Endothelial cell of umbilical vein (primary cell): ENCODE measurements at regions not wholly inside any gene's neighbourhood (a gene's known extent, or its start where the extent isn't known, plus 50 kb on each side); places are given as distances from the start of the nearest gene placed in this dataset.

Experiments used
- BruUV-seq: library from RNA; stranded (reverse); fragments of 400-500 nt; replicated peaks from 2 replicates; lab custom pipeline; 2021; lab: Mats Ljungman, UMichigan
- CTCF ChIA-PET: fragments of 300-600, 350-600 bp; sonication (Branson Sonifier 250); formaldehyde crosslinking; loops from one replicate; lab custom pipeline; 2021; ENCODE audit warnings: antibody characterized with exemption, inconsistent platforms; lab: Charles Lee
- POLR2A ChIA-PET: fragments of 300-600, 350-600 bp; sonication (Branson Sonifier 250); formaldehyde crosslinking; loops from one replicate; lab custom pipeline; 2021; ENCODE audit warnings: antibody characterized with exemption, inconsistent platforms; lab: Charles Lee
- DNase-seq: peaks from one replicate; pipeline ENCODE4 v3.0.0-alpha.2; 2011; ENCODE audit warnings: low read depth, low spot score
- FAIRE-seq: peaks from 2 replicates; lab custom pipeline; 2011; peaks lifted over from hg19 to GRCh38; lab: Jason Lieb, UNC
- H2AFZ ChIP-seq: 2 replicates; pipeline ENCODE4 v1.6.0; 2012; ENCODE audit warnings: low read depth, low read length, control low read depth, inconsistent platforms
- H3K27ac ChIP-seq: 2 replicates; pipeline ENCODE4 v1.5.1; 2011; ENCODE audit warnings: low read depth, mild to moderate bottlenecking, control low read depth, low read length, moderate library complexity; ENCODE audit not compliant: insufficient read depth
- H3K27me3 ChIP-seq, 2 experiments: 2 replicates each; pipeline versions ENCODE4 v1.6.0 to v1.6.1; 2011; ENCODE audit warnings: low read length in 2 of 2, mixed read lengths in 1 of 2; ENCODE audit not compliant: control insufficient read depth in 2 of 2, insufficient read depth in 2 of 2
- H3K36me3 ChIP-seq, 2 experiments: 2 replicates in 1 of 2; 3 replicates in 1 of 2; pipeline ENCODE4 v1.5.1; 2011; ENCODE audit warnings: low read length in 2 of 2, mild to moderate bottlenecking in 1 of 2, moderate library complexity in 1 of 2; ENCODE audit not compliant: control insufficient read depth in 2 of 2, insufficient read depth in 2 of 2; ENCODE audit errors: extremely low read depth in 1 of 2
- H3K4me1 ChIP-seq: 3 replicates; pipeline ENCODE4 v1.5.1; 2011; ENCODE audit warnings: mild to moderate bottlenecking, low read length; ENCODE audit not compliant: control insufficient read depth, insufficient read depth; ENCODE audit errors: extremely low read depth
- H3K4me2 ChIP-seq: 2 replicates; pipeline ENCODE4 v1.6.1; 2011; ENCODE audit warnings: low read length, control low read depth, mixed read lengths; ENCODE audit not compliant: insufficient read depth
- H3K4me3 ChIP-seq, 3 experiments: fragments of 200-600 bp in 1 of 3; sonication (generic), shearing (Covaris generic) in 1 of 3; replicated peaks in 1 of 3; 2 replicates each; pipeline ENCODE4 v1.5.1; 2011 to 2016; ENCODE audit warnings: control low read depth in 3 of 3, low read length in 3 of 3, mild to moderate bottlenecking in 2 of 3, inconsistent platforms in 1 of 3, low read depth in 1 of 3, moderate library complexity in 1 of 3; ENCODE audit not compliant: insufficient read depth in 1 of 3
- H3K79me2 ChIP-seq: 2 replicates; pipeline ENCODE4 v1.6.0; 2012; ENCODE audit warnings: low read length, inconsistent platforms; ENCODE audit not compliant: control insufficient read depth, insufficient read depth
- H3K9ac ChIP-seq: replicated peaks from 2 replicates; pipeline ENCODE3; 2011; ENCODE audit warnings: low read length, control low read depth; ENCODE audit not compliant: insufficient read depth; ENCODE audit errors: extremely low read depth
- H3K9me1 ChIP-seq: replicated peaks from 3 replicates; pipeline ENCODE4 v1.6.0; 2011; ENCODE audit warnings: mild to moderate bottlenecking, low read length; ENCODE audit not compliant: control insufficient read depth, insufficient read depth; ENCODE audit errors: extremely low read depth
- H3K9me3 ChIP-seq: replicated peaks from 2 replicates; pipeline ENCODE4 v1.5.1; 2012; ENCODE audit warnings: low read length, inconsistent platforms; ENCODE audit not compliant: control insufficient read depth, insufficient read depth
- H4K20me1 ChIP-seq: replicated peaks from 2 replicates; pipeline ENCODE3; 2011; ENCODE audit warnings: mild to moderate bottlenecking, low read length; ENCODE audit not compliant: control insufficient read depth, insufficient read depth; ENCODE audit errors: extremely low read depth
- CTCF ChIP-seq, 2 donors: IDR thresholded peaks; 1 replicate in 1 of 2; 2 replicates in 1 of 2; pipeline ENCODE4 v1.5.1; 2011; ENCODE audit warnings: low read length in 2 of 2, mild to moderate bottlenecking in 2 of 2, moderate library complexity in 2 of 2, control low read depth in 1 of 2, inconsistent platforms in 1 of 2, low read depth in 1 of 2; ENCODE audit not compliant: insufficient read depth in 1 of 2; ENCODE audit errors: extremely low read depth in 1 of 2
- EZH2 ChIP-seq: IDR thresholded peaks from 2 replicates; pipeline ENCODE4 v1.6.1; 2012; ENCODE audit warnings: borderline replicate concordance, low read depth, mild to moderate bottlenecking, moderate library complexity, low read length, inconsistent platforms; ENCODE audit not compliant: severe bottlenecking
- FOS ChIP-seq: IDR thresholded peaks from 2 replicates; pipeline ENCODE4 v1.6.1; 2011; ENCODE audit warnings: mild to moderate bottlenecking, low read length, moderate library complexity, borderline replicate concordance; ENCODE audit not compliant: insufficient read depth
- GATA2 ChIP-seq: IDR thresholded peaks from 2 replicates; pipeline ENCODE4 v1.7.0; 2011; ENCODE audit warnings: low read depth, mild to moderate bottlenecking, moderate library complexity, mixed read lengths, low read length; ENCODE audit not compliant: insufficient read length, insufficient read depth
- JUN ChIP-seq: IDR thresholded peaks from 2 replicates; pipeline ENCODE4 v1.6.1; 2011; ENCODE audit warnings: borderline replicate concordance, low read depth; ENCODE audit not compliant: insufficient read length, insufficient read depth
- MAX ChIP-seq: IDR thresholded peaks from 2 replicates; pipeline ENCODE4 v1.6.1; 2011; ENCODE audit not compliant: insufficient read depth, insufficient read length
- MYC ChIP-seq: IDR thresholded peaks from one replicate; pipeline ENCODE4 v1.6.1; 2011; ENCODE audit warnings: mild to moderate bottlenecking, low read depth, low read length
- POLR2A ChIP-seq: IDR thresholded peaks from 2 replicates; pipeline ENCODE4 v1.6.1; 2012; ENCODE audit warnings: low read depth, mild to moderate bottlenecking, control low read depth, low read length
- POLR2AphosphoS5 ChIP-seq: IDR thresholded peaks from 2 replicates; pipeline ENCODE4 v1.6.1; 2012; ENCODE audit warnings: low read depth, mild to moderate bottlenecking, control low read depth, low read length, moderate library complexity; ENCODE audit not compliant: insufficient read depth
- dilution Hi-C: fragments of 300-500 bp; cut with MboI; formaldehyde crosslinking; loops from one replicate; pipeline ENCODE4 v1.15.0; 2019; ENCODE audit warnings: low sequenced_read_pairs; ENCODE audit not compliant: extremely low pct_ligation_motif_present
- intact Hi-C: fragments of 100-400 bp; cut with micrococcal nuclease; formaldehyde crosslinking; loops from one replicate; pipeline ENCODE4 v1.10.0; 2022

- H3K36me3 ChIP-seq = no peaks in the 10 kb centered on the region
- H3K27me3 ChIP-seq = no peaks in the 10 kb centered on the region
- peaks cover 1% of the 10 kb centered on the region for H3K4me1 ChIP-seq
- ChIA-PET CTCF (interaction anchor here (0.6 to 1.4 kb wide), 2 partner anchors 10 to 255 kb away, joined by 3 to 4 read pairs; no protein-coding TSS in a partner anchor), POLR2A (interaction anchor here (0.7 kb wide), 1 partner anchor 25 kb away, joined by 3 read pairs; no protein-coding TSS in a partner anchor)
- FAIRE-seq = no peak
- no peaks in the 10 kb centered on the region for H3K9me1 ChIP-seq
- TF ChIP-seq JUN = no peak
- no peak for TF ChIP-seq MAX
- no peak for TF ChIP-seq MYC
- TF ChIP-seq EZH2 = no peak
- no peak for TF ChIP-seq CTCF (IDR thresholded peaks at IDR 0.05; ENCODE audit: extremely low read depth in 1 of 2, insufficient read depth in 1 of 2, low read depth in 1 of 2, low read length in 2 of 2)
- no peak for TF ChIP-seq POLR2A
- no peak for TF ChIP-seq POLR2AphosphoS5
- no peak for TF ChIP-seq GATA2
- TF ChIP-seq FOS = no peak
- dilution Hi-C loops (no loop called here), intact Hi-C loops (no loop called here)
- no peaks in the 10 kb centered on the region for H3K9me3 ChIP-seq
- H3K27ac ChIP-seq = no peak overlapping the region
- BruUV-seq = no TSS peak
- no peak overlapping the region for H3K4me3 ChIP-seq
- H3K4me2 ChIP-seq = no peak overlapping the region
- H4K20me1 ChIP-seq = no peaks in the 10 kb centered on the region
- H3K79me2 ChIP-seq = no peaks in the 10 kb centered on the region
- H2AFZ ChIP-seq = no peak overlapping the region
- H3K9ac ChIP-seq = no peak overlapping the region
- no peak for DNase-seq
Measured at GRCh38 chr17:69864462-69864861, 210.6 kb upstream of the KCNJ16 start.
